Mesenchymal stem cell (in vitro differentiated cells and primary cell): ENCODE measurements at regions not wholly inside any gene's neighbourhood (a gene's known extent, or its start where the extent isn't known, plus 50 kb on each side); places are given as distances from the start of the nearest gene placed in this dataset.

Source experiments
- DNase-seq: peaks from one replicate; pipeline ENCODE4 v3.0.0-alpha.2; 2013
- H2AFZ ChIP-seq: one replicate; pipeline ENCODE4 v1.6.1; 2013; ENCODE audit warnings: low read depth, mild to moderate bottlenecking, control low read depth, inconsistent platforms, low read length, moderate library complexity
- H2AK5ac ChIP-seq: 2 replicates; pipeline ENCODE4 v1.6.1; 2013; ENCODE audit warnings: low read length, moderate library complexity, mild to moderate bottlenecking, inconsistent platforms; ENCODE audit not compliant: severe bottlenecking
- H2BK120ac ChIP-seq: one replicate; pipeline ENCODE4 v1.6.1; 2013; ENCODE audit warnings: low read depth, mild to moderate bottlenecking, inconsistent platforms, low read length, moderate library complexity
- H2BK12ac ChIP-seq, 2 experiments: one replicate each; pipeline ENCODE4 v1.6.1; 2013; ENCODE audit warnings: inconsistent platforms in 2 of 2, low read length in 2 of 2, mild to moderate bottlenecking in 2 of 2, moderate library complexity in 2 of 2, control low read depth in 1 of 2
- H2BK15ac ChIP-seq: one replicate; pipeline ENCODE4 v1.6.1; 2013; ENCODE audit warnings: mild to moderate bottlenecking, low read depth, inconsistent platforms; ENCODE audit not compliant: poor library complexity, severe bottlenecking
- H2BK5ac ChIP-seq: 2 replicates; pipeline ENCODE4 v1.6.1; 2013; ENCODE audit warnings: low read depth, mild to moderate bottlenecking, low read length, control low read depth, inconsistent platforms; ENCODE audit not compliant: poor library complexity, severe bottlenecking
- H3K14ac ChIP-seq, 2 experiments: one replicate each; pipeline ENCODE4 v1.6.1; 2013; ENCODE audit warnings: inconsistent platforms in 2 of 2, low read length in 2 of 2, control low read depth in 1 of 2, mild to moderate bottlenecking in 1 of 2, moderate library complexity in 1 of 2
- H3K18ac ChIP-seq, 2 experiments: one replicate each; pipeline ENCODE4 v1.6.1; 2013; ENCODE audit warnings: inconsistent platforms in 2 of 2, low read length in 2 of 2, control low read depth in 1 of 2, low read depth in 1 of 2, mild to moderate bottlenecking in 1 of 2
- H3K23ac ChIP-seq, 2 experiments: one replicate each; pipeline ENCODE4 v1.6.1; 2013; ENCODE audit warnings: inconsistent platforms in 2 of 2, low read length in 2 of 2, mild to moderate bottlenecking in 2 of 2, moderate library complexity in 2 of 2, control low read depth in 1 of 2
- H3K27ac ChIP-seq: 2 replicates; pipeline ENCODE4 v1.5.1; 2013; ENCODE audit warnings: mild to moderate bottlenecking, moderate library complexity, low read length, control low read depth, inconsistent platforms; ENCODE audit not compliant: poor library complexity, severe bottlenecking
- H3K27me3 ChIP-seq, 2 experiments: 2 replicates each; pipeline versions ENCODE4 v1.6.1 to v1.7.0; 2013; ENCODE audit warnings: low read length in 2 of 2, mild to moderate bottlenecking in 2 of 2, moderate library complexity in 2 of 2, control low read depth in 1 of 2, inconsistent platforms in 1 of 2; ENCODE audit not compliant: control insufficient read depth in 1 of 2, insufficient read depth in 1 of 2
- H3K36me3 ChIP-seq, 2 experiments: 2 replicates each; pipeline versions ENCODE4 v1.6.1 to v1.7.0; 2013; ENCODE audit warnings: low read length in 2 of 2, control low read depth in 1 of 2, inconsistent platforms in 1 of 2, low read depth in 1 of 2, mild to moderate bottlenecking in 1 of 2; ENCODE audit not compliant: insufficient read depth in 2 of 2, control insufficient read depth in 1 of 2
- H3K4ac ChIP-seq, 2 experiments: one replicate each; pipeline ENCODE4 v1.6.1; 2013; ENCODE audit warnings: inconsistent platforms in 2 of 2, low read length in 2 of 2, mild to moderate bottlenecking in 2 of 2, moderate library complexity in 2 of 2, control low read depth in 1 of 2, low read depth in 1 of 2
- H3K4me1 ChIP-seq: 2 replicates; pipeline ENCODE4 v1.6.1; 2013; ENCODE audit warnings: low read depth, low read length, control low read depth; ENCODE audit not compliant: control insufficient read depth, insufficient read depth
- H3K4me2 ChIP-seq: 2 replicates; pipeline ENCODE4 v1.6.1; 2013; ENCODE audit warnings: low read length, mild to moderate bottlenecking, inconsistent platforms; ENCODE audit not compliant: poor library complexity, severe bottlenecking
- H3K4me3 ChIP-seq, 2 experiments: 2 replicates each; pipeline versions ENCODE4 v1.5.1 to v1.7.0; 2013; ENCODE audit warnings: low read length in 2 of 2, mild to moderate bottlenecking in 2 of 2, control low read depth in 1 of 2, low read depth in 1 of 2; ENCODE audit not compliant: insufficient read depth in 1 of 2
- H3K79me1 ChIP-seq: replicated peaks from 2 replicates; pipeline ENCODE4 v1.6.1; 2013; ENCODE audit warnings: mild to moderate bottlenecking, control low read depth, low read length, inconsistent platforms; ENCODE audit not compliant: poor library complexity, severe bottlenecking
- H3K9ac ChIP-seq: 2 replicates; pipeline ENCODE4 v1.7.0; 2013; ENCODE audit warnings: mild to moderate bottlenecking, low read length, moderate library complexity
- H3K9me3 ChIP-seq: 2 replicates; pipeline ENCODE4 v1.7.0; 2013; ENCODE audit warnings: mild to moderate bottlenecking, low read length; ENCODE audit not compliant: control insufficient read depth
- H4K8ac ChIP-seq: one replicate; pipeline ENCODE4 v1.6.1; 2013; ENCODE audit warnings: inconsistent platforms, mild to moderate bottlenecking, low read length, moderate library complexity
- H4K91ac ChIP-seq: one replicate; pipeline ENCODE4 v1.6.1; 2013; ENCODE audit warnings: mild to moderate bottlenecking, low read length, inconsistent platforms
- WGBS: methylation state at CpG from one replicate; pipeline ENCODE4 v1.1.7; 2013; ENCODE audit warnings: mixed read lengths; 5-methylcytosine and 5-hydroxymethylcytosine counted together

DNA sequence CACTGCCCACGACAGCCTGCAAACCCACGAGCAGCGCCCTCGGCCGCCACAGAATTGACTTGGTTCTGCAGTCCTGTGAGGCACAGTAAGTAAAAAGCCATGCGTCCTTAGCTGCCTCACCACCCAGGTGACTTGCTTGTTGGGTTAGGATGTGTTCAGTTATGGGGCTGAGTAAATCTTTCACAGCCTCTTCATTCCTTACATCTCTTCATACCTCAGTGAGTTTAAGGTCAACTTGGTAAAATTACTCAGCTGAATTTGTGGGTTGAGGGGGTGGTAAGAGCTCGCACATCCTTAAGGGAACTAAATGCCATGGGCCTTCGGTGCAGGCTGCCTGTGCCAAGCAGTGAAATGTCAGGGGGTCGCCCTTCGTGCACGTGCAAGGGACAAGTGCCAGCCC lies 165.2 kb upstream of the ALKAL2 start:
- peak overlapping the region; percentile 25 for H3K4me2 ChIP-seq
- no peaks in the 10 kb centered on the region for H3K9me3 ChIP-seq
- no peak overlapping the region for H2AFZ ChIP-seq
- no peaks in the 10 kb centered on the region for H3K36me3 ChIP-seq
- no peak overlapping the region for H4K8ac ChIP-seq
- no peak overlapping the region for H3K14ac ChIP-seq
- no peak overlapping the region for H2BK120ac ChIP-seq
- no peak overlapping the region for H3K9ac ChIP-seq
- H2BK15ac ChIP-seq: no peak overlapping the region
- H3K79me1 ChIP-seq: no peaks in the 10 kb centered on the region
- H2BK5ac ChIP-seq: peak overlapping the region; percentile 21
- H2BK12ac ChIP-seq: no peak overlapping the region
- peaks cover 15% of the 10 kb centered on the region for H3K4me1 ChIP-seq
- no peak overlapping the region for H2AK5ac ChIP-seq
- no peak overlapping the region for H4K91ac ChIP-seq
- no peak overlapping the region for H3K4ac ChIP-seq
- no peak overlapping the region for H3K23ac ChIP-seq
- 60% methylated on average over 10 of the region's 11 CpGs for WGBS
- H3K4me3 ChIP-seq: no peak overlapping the region
- no peak for DNase-seq
- H3K27me3 ChIP-seq: peaks cover 0 to 2% of the 10 kb centered on the region in 2 experiments
- peak overlapping the region; percentile 26 for H3K27ac ChIP-seq
- H3K18ac ChIP-seq: no peak overlapping the region

GRCh38 chr2:451495-451894 lies 163.6 kb upstream of the ALKAL2 start:
- no peak overlapping the region for H2BK12ac ChIP-seq
- H3K9me3 ChIP-seq: no peaks in the 10 kb centered on the region
- H2AFZ ChIP-seq: no peak overlapping the region
- no peak overlapping the region for H3K27ac ChIP-seq
- H3K27me3 ChIP-seq: no peaks in the 10 kb centered on the region
- no peak overlapping the region for H2BK5ac ChIP-seq
- no peak overlapping the region for H3K4me3 ChIP-seq
- H4K91ac ChIP-seq: no peak overlapping the region
- H4K8ac ChIP-seq: no peak overlapping the region
- no peak overlapping the region for H3K9ac ChIP-seq
- no peak for DNase-seq
- WGBS: 93% methylated on average over 16 of the region's 16 CpGs
- H3K23ac ChIP-seq: no peak overlapping the region
- H2BK15ac ChIP-seq: no peak overlapping the region
- no peak overlapping the region for H3K4me2 ChIP-seq
- peaks cover 13% of the 10 kb centered on the region for H3K4me1 ChIP-seq
- H3K14ac ChIP-seq: no peak overlapping the region
- H2AK5ac ChIP-seq: peak overlapping the region; percentile 37
- no peak overlapping the region for H3K18ac ChIP-seq
- H3K79me1 ChIP-seq: no peaks in the 10 kb centered on the region
- H2BK120ac ChIP-seq: no peak overlapping the region
- H3K4ac ChIP-seq: no peak overlapping the region
- no peaks in the 10 kb centered on the region for H3K36me3 ChIP-seq

- no peaks in the 10 kb centered on the region for H3K9me3 ChIP-seq
- H3K79me1 ChIP-seq: no peaks in the 10 kb centered on the region
- no peak overlapping the region for H3K14ac ChIP-seq
- H3K4me1 ChIP-seq: peaks cover 10% of the 10 kb centered on the region
- no peak for DNase-seq
- H3K36me3 ChIP-seq: no peaks in the 10 kb centered on the region
- H3K23ac ChIP-seq: no peak overlapping the region
- no peak overlapping the region for H3K4ac ChIP-seq
- no peak overlapping the region for H3K27ac ChIP-seq
- H2BK120ac ChIP-seq: no peak overlapping the region
- no peak overlapping the region for H3K4me2 ChIP-seq
- no peak overlapping the region for H3K18ac ChIP-seq
- H3K9ac ChIP-seq: no peak overlapping the region
- H2AK5ac ChIP-seq: no peak overlapping the region
- no peak overlapping the region for H4K8ac ChIP-seq
- no peak overlapping the region for H2BK12ac ChIP-seq
- H2BK5ac ChIP-seq: no peak overlapping the region
- no peak overlapping the region for H2BK15ac ChIP-seq
- no peak overlapping the region for H3K4me3 ChIP-seq
- H3K27me3 ChIP-seq: no peaks in the 10 kb centered on the region
- no peak overlapping the region for H2AFZ ChIP-seq
- WGBS: 66% methylated on average over 6 of the region's 6 CpGs
- H4K91ac ChIP-seq: no peak overlapping the region
Observed at GRCh38 chr2:449246-450067, 161.6 kb upstream of the ALKAL2 start.

GRCh38 chr2:447902-448665 lies 160.2 kb upstream of the ALKAL2 start:
- Histone ChIP-seq H3K4me1 (peaks cover 5% of the 10 kb centered on the region), H2BK15ac (no peak overlapping the region), H3K23ac (no peak overlapping the region), H2BK120ac (no peak overlapping the region), H3K14ac (no peak overlapping the region), H3K79me1 (no peaks in the 10 kb centered on the region), H2BK12ac (no peak overlapping the region), H3K9ac (no peak overlapping the region), H3K36me3 (no peaks in the 10 kb centered on the region), H3K27ac (no peak overlapping the region), H3K9me3 (no peaks in the 10 kb centered on the region), H2BK5ac (no peak overlapping the region), H4K91ac (no peak overlapping the region), H3K4ac (no peak overlapping the region), H3K18ac (no peak overlapping the region), H2AK5ac (no peak overlapping the region), H2AFZ (no peak overlapping the region), H3K4me2 (no peak overlapping the region), H3K4me3 (no peak overlapping the region), H3K27me3 (no peaks in the 10 kb centered on the region), H4K8ac (no peak overlapping the region)
- DNase-seq: no peak
- 86% methylated on average over 14 of the region's 14 CpGs for WGBS
